HG02798 (cell line): ENCODE measurements at regions not wholly inside any gene's neighbourhood (a gene's known extent, or its start where the extent isn't known, plus 50 kb on each side); places are given as distances from the start of the nearest gene placed in this dataset.
"Not testable (repeated sequence)": the region's sequence is repeated elsewhere in the genome, so short reads cannot be mapped to it uniquely, and the experiment has no call there.

Experiments
- ATAC-seq: cut with Tn5 transposase; IDR thresholded peaks from one replicate; pipeline ENCODE4 v1.9.1; 2021; ENCODE audit warnings: mild to moderate bottlenecking; ENCODE audit not compliant: unreplicated experiment, poor library complexity

DNA sequence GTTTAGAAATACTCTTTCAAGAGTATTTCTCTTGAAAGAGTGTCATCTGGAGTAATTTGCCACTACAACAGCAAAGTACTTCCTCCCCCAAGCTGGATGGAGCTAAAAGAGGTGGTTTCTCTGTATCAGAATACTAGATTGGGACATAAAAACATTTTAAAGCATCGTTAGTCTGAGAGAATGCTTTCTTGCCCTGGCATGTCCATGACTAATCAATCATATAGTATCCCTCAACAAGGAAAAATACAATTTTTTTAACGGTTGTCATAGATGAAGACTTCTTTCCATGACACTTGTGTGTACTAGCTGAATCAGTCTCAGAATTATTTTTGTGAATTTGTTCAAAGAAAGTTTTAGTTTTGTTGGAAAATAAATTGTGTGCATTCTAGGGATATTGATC, 237.9 kb downstream of the NEBL start:
- no peak for ATAC-seq

DNA sequence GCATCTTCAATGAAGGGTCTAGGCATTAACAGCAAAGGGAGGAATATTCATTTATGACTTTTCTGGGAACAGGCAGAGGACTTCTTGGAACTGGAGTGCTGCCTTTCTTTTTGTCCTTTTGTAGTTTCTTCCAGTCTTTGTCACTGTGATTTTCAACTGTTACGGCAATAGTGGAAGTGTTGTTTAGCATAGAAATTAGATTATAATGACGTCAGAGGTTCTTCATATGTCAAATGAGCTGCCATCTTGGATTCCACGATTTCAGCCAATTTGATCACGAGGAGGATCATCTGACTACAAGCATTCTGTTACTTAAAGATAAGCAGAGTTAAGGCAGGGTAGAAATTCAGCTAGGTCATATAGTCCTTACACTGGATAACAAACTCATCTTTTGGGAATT, 239.0 kb downstream of the NEBL start:
- no peak for ATAC-seq

DNA sequence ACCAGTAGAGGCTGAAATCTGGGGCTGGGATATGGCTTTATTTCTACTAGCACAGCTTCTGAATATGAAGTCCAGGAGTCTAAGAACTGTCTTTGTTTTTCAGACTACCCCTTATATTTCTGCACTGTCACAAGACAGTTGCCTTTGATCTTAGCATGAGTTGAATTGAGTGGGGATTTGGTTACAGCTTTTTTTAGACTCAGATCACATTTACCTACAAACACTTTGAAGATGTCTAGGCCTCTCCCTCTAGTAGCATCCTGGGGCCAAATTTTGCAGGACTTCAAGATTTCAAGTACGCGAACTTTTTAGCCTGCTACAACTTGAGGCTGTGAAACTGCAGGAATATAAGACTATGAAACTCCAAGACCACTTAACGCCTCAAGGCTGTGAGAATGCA, 240.2 kb downstream of the NEBL start:
- ATAC-seq: no peak

DNA sequence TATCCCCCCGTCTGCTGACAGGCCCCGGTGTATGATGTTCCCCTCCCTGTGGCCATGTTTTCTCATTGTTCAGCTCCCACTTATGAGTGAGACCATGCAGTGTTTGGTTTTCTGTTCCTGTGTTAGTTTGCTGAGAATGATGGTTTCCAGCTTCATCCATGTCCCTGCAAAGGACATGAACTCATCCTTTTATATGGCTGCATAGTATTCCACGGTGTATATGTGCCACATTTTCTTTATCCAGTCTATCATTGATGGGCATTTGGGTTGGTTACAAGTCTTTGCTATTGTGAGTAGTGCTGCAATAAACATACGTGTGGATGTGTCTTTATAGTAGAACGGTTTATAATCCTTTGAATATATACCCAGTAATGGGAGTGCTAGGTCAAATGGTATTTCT, 244.7 kb downstream of the NEBL start:
- not testable (repeated sequence) for ATAC-seq

DNA sequence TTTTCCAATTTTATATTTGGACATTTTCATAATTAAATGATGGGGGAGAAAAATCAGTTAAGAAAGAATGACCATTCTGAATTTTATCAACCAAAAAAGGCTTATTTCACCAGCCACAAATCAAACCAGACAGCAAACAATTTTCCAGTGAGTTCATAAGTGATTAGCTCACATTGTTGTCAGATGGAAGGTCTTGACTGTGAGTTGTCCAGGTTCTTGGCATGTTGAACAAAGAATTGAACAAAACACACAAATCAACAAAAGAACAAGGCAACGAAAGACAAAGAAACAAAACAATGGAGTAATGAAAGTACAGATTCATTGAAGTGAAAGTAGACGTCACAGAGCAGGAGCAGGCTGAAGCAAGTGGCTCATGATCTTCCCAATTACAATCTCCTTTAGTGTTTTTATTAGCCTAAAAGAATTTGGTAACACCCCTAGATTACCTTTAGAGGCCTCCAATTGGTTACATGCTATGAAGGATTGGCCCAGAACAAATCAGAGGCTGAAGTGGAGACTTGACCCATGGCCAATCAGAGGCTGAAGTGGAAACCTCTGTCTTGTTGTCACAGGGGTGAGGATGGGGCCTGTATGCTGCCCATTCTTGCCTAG, 248.7 kb downstream of the NEBL start:
- no peak for ATAC-seq

DNA sequence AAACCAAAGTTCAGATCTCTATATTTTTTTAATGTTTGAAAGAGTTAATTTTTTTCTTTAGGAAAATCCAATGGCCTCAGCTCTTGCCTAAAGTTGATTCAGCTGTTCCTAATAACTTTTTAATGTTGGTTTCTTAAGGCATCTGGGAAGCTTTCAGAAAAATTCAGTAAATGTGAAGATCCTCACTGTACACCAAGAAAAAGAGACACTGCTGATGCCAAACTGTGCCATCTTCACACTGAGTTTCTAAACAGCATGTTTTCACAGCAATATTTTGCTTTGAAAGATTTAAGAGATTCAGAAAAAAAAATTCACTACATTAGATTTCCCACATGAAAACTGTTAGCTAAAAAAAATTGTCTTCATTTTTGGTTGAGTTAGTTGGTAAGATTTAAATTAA, 249.4 kb downstream of the NEBL start:
- ATAC-seq: no peak

DNA sequence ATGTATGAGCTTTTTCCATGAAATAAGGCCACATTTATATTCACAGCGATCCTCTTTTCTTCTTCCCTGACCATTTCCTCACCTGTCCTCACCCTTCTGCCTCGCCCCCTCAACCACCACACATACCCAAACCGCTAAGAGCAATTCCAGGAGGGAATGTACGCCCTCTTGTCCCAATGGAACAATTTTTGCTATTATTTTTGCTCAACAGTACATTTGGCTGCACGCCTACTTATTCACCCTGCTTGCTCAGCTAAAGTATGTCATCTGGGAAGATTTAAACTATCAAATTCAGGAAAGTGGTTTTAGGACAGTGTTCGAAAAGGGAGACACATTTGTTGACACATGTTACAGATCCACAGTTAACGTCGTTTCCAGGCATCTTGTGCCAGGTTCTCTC, 252.7 kb downstream of the NEBL start:
- ATAC-seq: no peak

DNA sequence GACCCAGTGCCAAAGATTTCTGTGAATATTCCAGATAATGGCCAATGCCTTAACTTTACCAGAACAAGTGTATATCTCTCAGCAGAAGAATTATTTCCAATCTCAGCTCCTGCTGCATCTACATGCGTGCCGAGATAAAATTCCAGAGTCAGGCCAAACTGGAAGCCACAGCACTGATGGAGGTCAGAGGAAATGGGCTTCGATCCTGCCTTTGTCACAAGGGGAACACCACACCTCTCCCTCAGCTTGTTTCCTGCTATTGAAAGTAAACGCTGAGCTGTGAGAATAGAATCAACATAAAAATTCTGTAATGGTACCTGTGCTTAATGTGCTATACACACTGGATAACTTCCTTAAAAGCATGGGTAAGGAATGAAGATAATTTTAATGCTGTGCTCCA, 255.5 kb downstream of the NEBL start:
- ATAC-seq: no peak

DNA sequence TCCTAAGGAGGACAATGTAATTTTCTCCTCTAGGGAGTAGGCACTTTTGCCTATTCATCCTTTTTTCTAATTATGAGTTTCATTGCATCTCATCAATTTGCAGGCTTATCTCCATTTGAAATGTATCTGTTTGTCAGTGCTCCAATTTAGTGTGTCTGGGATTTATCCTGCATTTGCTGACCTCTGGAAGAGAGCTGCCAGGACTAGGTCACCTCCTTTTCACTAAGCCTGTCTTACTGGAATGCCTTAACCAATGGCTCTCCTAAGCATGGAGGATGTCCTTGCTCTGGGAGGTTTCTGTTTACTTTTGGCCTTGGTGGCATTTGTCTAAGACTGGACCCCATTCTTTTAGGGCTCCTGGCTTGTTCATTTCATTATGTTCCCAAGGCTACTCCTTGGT, 261.5 kb downstream of the NEBL start:
- ATAC-seq: no peak

DNA sequence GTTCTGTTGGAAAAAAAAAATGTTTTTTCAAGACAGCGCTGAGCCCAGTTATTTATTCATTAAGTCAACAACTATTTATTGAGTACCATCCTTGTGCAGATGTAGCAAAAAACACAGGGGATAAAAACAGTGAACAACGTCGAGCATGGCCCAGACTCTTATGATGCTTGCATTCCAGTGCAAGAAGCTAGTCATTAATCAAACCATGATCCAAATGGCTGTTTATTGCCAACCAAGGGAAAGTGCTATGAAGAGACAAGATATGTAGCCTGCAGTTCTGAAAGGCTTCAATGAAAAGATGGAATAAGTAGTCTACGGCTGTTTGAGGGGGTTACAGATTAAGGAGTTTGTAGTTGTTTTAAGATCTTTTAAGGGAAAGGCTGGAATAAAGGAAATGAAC, 262.3 kb downstream of the NEBL start:
- ATAC-seq: no peak

DNA sequence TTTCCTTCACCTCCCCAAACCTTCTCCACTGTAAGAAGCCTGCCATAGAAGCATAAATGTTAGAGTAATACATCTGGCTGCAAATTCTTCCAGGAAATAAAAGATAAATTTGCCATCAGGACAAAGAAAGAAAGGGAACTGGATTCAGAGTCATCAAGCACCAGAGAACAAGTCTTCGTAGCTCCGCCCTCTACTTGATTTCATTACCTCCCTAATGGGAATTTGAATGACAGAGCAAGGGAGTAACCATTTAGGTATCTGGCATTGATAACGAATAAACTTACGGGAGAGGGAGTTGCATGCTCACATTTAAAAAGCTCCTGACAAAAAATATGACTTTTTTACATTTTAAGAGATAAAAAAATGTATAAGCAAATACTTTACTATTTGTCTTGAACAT, 263.4 kb downstream of the NEBL start:
- ATAC-seq: no peak

DNA sequence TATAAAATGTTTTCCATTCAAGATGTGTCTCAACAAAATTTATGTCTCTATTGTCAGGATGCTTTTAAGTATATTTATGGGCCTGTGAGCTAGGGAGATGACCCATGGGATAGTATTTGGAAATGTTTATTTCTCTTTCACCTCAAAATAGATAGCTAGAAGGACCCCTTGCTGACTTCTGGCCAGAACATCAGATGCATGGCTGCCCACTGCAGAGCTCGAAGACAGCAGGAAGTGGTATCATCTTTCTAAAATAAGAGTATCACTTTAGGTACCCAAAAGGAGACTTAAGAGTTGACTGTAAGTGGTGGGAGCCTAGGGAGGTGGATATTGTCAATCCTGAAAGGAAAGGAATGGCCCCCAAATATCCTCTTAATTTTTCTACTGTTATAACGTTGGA, 264.4 kb downstream of the NEBL start:
- no peak for ATAC-seq

DNA sequence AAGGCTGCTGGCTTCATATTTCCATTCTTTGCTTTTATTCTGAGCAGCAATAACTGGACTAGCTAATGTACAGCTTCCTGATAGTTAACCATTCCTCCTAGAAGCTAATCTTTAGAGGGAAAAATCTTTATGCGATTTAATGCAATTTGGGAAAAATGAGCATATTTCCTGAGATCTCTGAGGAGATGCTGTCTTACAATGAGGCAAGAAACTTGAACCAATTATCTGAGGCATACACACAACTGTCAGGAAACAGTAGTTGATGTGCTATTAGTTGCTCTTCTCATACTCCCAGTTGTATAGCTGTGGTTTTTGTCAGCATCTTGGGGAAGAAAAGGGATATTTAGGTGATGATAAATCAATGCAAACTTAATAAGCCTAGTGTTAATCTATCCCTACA, 265.9 kb downstream of the NEBL start:
- ATAC-seq: no peak

DNA sequence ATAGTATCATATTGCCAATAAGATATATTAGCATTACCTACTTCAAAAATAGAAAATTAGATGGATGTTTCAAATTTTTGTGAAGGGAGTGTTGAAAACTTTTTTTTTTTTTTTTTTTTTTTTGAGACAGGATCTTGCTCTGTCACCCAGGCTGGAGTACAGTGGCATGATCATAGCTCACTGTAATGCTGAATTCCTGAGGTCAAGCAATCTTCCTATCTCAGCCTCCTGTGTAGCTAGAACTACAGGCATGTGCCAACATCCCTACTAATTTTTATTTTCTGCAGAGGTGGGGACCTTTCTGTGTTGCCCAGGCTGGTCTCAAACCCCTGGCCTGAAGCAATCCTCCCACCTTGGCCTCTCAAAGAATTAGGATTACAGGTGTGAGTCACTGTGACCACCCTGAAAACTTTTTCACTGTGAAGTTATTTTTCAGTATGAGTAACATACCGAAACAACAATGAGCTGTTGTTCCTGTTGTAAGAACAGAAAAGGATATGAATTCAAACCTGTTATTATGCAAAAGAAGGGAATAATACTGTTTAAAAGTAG, 266.9 kb downstream of the NEBL start:
- ATAC-seq: no peak

DNA sequence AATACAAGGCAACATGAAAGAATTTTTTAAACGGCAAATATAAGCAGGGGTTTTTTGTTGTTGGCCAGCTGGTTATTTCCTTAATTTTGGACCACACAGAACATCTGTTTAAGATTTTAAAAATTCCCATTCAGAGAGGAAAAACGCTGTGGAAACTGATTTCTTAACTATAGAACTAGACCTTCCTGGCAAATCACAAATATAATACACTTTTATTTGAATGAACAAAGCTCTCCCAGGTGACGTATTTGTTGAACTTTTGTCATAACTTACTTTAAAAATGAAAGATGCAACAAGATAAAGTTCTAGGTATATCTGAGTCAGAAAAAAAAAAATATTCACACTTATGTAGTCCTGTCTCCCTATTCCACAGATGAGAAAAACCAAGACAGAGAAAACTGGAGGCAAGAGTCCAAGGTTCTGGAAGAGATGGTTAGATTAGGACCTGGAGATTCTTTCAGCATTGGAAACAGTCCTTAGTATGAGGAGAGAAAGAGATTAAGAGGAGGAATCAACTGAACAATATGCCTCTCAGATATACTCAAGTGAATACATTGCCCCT, 269.1 kb downstream of the NEBL start:
- no peak for ATAC-seq

DNA sequence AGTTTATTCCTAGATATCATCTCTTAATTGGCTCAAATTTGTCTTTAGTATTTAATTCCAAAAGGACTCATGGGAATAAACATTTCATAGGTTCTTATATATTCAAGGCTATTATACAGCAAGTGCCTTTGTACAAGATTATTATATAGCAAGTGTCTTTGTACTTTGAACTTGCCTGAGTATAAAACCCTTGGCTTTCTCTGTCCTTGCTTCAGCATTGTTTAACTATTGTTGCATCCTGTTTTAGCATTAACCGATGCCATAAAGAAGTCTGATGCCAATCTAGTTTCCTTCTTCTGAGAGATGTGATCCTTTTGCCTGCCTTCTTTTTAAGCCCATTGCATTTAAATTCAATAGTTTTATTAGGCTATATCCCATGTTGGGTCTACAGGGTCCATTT, 270.0 kb downstream of the NEBL start:
- no peak for ATAC-seq

DNA sequence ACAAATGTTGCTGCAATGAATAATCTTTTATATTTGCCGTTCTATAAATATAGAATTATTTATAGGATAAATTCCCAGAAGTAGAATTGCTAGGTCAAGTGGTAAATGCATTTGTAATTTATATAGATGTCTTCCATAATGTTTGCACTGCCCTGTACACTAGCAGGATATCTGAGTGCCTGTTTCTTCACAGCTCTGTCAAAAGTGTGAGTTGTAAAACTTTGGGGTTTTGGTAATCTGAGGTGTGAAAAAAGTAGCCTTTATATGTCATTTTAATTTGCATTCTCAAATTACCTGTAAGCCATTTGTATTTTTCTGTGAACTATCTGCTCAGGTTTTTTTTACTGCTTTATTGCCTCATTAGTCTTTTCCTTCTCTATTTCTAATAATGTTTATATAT, 271.2 kb downstream of the NEBL start:
- ATAC-seq: no peak

DNA sequence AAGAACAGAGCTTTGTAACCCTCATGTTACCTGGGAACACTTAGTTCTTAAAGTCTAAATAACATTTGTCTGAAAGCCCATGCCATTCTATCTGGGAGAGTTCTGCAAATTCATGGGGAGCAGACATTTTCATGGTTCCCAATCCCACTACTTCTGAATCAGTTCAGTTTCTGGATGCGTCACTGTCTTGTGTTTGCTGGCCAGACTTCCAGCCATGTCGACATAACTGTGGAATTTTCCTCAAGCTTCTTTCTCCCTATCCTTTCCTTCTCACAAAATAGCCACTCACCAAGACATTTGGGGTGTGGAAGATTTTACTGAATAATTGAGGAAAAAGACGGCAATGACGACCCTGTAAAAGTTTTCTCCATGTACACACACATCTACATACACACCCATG, 272.5 kb downstream of the NEBL start:
- no peak for ATAC-seq

DNA sequence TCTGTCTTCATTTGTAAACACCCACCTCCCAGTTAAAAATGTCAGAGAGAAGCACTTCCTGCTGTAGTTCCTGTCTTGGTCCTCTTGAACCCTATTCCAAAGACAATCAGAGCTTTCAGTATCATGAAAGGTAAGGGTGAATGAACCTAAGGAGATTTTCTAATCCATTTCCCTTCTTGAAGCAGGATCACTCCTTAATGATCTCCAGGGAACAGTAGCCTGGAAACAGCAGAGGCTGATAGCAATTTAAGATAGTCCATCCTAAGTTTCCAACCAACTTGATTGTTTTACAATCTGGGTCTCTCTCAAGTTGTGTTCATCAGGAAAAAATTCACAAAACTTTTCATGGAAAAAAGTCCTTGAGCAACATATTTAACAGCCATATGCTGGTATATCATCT, 273.6 kb downstream of the NEBL start:
- ATAC-seq: no peak

DNA sequence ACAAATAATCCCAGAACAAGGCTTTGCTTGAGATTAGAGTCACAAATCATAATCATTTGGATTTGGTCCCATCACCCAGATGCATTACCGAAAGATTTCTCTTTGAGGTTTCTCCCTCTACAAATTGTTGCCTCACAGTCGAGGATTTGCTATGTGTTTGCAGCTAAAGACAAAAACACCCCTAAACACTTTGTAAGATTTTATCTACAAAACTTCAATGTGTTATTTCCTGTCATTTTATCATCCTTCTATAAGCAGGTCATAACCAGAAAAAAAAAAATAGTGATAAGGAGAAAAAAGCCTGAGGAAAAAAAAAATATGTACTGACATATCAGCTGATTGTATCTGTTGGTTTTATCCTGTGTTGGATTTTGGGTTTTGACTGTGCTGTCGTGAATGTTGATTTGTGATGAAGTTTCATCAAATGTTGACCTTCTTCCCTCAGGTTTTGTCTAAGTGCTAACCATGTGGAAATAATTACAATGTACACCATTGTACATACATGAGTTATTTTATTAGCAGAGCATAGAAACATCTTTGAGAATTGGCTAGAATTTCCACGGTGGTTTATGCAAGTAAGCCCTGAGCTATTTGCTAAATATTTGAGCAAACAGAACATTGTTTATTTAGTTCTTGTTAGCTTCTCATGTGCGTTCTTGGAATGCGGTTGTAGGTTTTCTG, 274.4 kb downstream of the NEBL start:
- ATAC-seq: no peak

DNA sequence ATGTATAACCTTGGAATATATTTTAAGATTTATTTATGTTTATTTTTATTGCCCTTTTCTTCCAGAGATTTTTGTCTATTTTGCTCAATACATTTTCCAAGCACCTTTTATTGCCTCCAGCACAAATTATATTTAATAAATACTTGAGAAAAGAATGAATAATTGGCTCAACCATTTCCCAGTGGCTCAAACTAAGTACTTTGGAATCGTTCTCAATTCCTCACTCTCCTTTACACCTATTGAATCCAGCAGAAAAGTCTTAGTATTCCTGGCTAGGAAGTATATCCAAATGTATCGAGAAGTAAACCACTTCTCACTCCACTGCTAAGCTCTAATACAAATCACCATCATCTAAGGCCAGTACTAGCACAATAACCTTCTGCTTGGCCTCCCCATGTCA, 276.1 kb downstream of the NEBL start:
- ATAC-seq: no peak

DNA sequence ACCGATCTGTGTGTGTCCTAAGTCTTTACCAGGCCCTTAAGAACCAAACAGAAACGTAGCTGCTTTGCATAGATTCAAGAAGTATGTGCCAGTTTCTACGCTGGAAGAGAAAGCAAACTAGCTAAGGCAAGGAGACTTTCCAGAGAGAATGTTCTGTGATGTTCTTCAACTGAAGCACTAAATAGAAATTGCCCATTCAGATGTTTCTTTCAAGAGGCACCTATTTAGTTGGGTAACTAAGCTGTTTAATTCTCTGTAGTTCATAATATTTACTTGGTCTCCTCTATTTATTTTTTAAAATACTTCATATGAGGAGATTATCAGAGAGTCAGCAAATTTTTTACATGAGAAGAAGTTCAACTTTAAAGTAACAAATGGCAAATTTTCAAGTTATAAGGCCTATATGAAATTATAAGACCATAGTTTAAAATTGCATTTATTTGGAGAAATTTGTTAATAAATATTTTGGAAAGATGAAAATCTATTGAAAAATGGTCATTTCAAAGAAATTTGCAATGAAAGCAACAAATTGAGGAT, 279.0 kb downstream of the NEBL start:
- no peak for ATAC-seq
